GM19395 (cell line): ENCODE measurements at regions not wholly inside any gene's neighbourhood (a gene's known extent, or its start where the extent isn't known, plus 50 kb on each side); places are given as distances from the start of the nearest gene placed in this dataset.
"Not testable (repeated sequence)": the region's sequence is repeated elsewhere in the genome, so short reads cannot be mapped to it uniquely, and the experiment has no call there.

ENCODE experiments used
- ATAC-seq: cut with Tn5 transposase; IDR thresholded peaks from one replicate; pipeline ENCODE4 v1.9.1; 2021; ENCODE audit warnings: mild to moderate bottlenecking, moderate library complexity; ENCODE audit not compliant: unreplicated experiment

DNA sequence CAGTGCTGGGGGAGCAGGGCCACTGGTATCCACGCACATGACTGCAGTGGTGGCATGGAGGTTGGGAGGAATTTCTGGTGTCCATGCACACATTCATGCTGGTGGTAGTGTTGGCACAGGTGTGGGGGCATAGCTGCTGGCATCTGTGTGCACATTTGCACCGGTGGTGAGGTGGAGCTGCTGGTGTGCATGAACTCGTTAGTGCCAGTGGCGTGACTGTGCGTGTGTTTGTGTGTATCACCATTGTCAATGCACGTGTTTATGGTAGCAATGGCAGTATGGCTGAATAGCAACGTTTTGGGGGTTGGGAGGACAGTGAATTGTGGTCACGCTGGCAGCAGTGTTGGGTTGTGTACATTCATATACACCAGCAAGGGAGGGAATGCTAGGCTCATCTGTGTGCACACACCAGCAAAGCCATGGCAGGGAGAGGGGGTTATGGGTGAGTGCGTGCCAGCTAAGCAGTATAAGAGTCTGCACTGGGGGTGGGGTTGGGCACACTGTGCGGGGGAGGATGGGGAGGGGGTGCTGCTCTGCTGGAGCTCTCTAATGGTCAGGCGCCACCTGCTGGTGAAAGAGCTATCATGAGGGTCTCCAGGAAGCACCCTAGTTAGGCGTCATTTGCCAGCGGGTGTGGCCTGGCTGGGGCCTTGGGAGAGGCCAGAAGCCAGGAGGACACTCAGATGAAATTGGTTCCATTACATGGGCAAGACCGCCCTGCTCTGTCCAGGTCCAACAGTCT, 626.1 kb upstream of the ID4 start:
- no peak for ATAC-seq

DNA sequence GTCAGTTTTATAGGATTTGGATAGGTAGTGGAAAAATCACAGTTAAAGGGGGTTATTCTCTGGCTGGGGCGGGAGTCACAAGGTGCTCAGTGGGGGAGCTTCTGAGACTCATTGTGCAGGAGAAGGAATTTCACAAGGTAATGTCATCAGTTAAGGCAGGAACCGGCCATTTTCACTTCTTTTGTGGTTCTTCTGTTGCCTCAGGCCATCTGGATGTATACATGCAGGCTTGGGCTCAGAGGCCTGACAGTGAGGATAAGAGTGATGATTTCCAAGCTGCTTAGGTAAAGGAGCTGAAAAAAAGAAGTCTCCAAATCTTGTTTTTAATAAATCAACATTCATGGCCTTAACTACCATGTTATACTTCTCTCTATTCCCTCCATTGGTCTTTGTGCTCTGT, 622.9 kb upstream of the ID4 start:
- ATAC-seq = no peak

GRCh38 chr6:19219931-19220330, 617.2 kb upstream of the ID4 start:
- ATAC-seq = no peak

- ATAC-seq = no peak
Measured at GRCh38 chr6:19231878-19232561, 605.1 kb upstream of the ID4 start.

DNA sequence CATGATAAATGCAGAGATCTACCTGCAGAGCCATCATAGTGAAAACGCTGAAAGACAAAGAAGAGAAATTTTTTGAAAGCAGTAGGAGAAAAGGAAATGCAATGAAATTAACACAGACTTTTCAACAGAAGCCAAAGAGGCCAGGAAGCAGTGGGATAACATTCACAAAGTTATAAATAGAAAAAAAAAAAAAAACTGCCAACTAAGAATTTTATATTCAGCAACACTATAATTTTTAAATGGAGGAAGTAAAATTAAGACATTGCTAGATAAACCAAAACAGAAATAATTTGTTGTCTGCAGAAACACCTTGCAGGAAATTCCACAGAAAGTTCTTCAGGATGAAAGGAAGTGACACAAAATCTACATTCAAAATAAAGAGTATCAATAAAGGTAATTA, 591.5 kb upstream of the ID4 start:
- no peak for ATAC-seq

DNA sequence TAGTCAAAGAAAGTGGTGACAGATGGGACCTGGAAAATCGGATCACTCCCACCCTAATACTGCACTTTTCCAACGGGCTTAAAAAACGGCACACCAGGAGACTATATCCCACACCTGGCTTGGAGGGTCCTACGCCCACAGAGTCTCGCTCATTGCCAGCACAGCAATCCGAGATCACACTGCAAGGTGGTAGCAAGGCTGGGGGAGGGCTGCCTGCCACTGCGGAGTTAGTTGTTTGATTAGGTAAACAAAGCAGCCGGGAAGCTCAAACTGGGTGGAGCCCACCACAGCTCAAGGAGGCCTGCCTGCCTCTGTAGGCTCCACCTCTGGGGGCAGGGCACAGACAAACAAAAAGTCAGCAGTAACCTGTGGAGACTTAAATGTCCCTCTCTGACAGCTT, 590.0 kb upstream of the ID4 start:
- ATAC-seq = not testable (repeated sequence)

GRCh38 chr6:19256123-19256522, 581.0 kb upstream of the ID4 start:
- not testable (repeated sequence) for ATAC-seq

GRCh38 chr6:19261642-19262041, 575.5 kb upstream of the ID4 start:
- ATAC-seq = no peak

GRCh38 chr6:19268117-19268516, 569.1 kb upstream of the ID4 start:
- ATAC-seq = no peak

GRCh38 chr6:19268718-19269117, 568.5 kb upstream of the ID4 start:
- no peak for ATAC-seq

GRCh38 chr6:19269341-19269898, 567.8 kb upstream of the ID4 start:
- no peak for ATAC-seq

- no peak for ATAC-seq
Measured at GRCh38 chr6:19270616-19271015, 566.6 kb upstream of the ID4 start.

- ATAC-seq = no peak
Measured at GRCh38 chr6:19279273-19279684, 557.9 kb upstream of the ID4 start.

DNA sequence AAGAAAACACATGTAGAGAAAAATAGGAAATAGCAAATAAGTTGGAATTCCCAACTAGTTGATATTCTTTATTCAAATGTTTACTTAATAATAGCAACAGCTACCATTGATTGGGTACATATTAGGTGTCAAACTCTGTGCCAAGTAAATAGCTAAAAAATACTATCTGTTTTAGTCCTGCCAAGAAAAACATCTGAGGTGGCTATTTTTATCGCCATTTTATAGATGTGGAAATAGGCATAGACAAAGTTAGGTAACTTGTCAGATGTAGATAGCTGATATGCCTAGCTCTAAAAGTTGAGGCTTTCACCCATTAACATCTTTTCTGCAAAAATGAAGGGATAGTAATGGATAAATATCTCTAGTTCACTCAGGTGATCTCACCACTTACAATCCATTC, 549.2 kb upstream of the ID4 start:
- no peak for ATAC-seq

DNA sequence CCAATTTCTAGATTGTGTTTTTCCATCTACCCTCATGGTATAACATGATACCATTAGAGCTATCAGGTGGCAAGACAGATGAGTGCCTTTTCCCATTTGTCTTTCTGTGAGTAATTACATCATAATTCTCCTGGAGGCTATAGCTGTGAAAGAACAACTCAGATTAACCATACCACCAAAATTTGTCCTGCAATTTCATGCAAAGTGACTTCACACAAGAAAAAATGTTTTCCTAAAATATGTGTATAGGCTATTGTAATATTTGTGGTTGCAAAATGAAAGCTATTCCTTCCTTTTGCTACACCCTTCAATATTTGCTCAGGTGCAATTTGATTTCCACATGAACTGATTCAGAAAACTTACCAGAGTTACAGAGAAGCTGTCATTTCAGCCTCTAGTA, 547.7 kb upstream of the ID4 start:
- ATAC-seq = no peak

GRCh38 chr6:19297880-19298279, 539.3 kb upstream of the ID4 start:
- ATAC-seq = no peak

GRCh38 chr6:19298421-19298820, 538.7 kb upstream of the ID4 start:
- ATAC-seq = no peak

DNA sequence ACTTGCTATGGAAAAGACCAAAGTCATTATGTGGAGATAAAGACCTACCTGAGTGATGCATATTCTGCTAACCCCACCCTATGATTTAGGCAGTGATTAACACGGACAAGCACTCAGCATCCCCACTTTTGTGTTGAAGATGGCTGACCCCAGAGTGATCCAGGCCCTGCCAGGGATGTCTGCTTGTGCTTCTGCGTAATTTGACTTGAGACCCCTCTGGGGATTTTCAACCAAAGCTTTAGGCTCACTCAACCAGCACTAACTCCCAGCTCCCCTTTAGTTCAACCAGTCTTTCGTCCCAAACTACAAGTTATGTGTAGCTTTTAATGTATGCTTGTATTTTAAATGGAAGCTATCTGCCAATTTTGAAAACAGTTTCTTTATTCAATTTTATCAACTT, 538.0 kb upstream of the ID4 start:
- no peak for ATAC-seq

GRCh38 chr6:19301980-19302379, 535.2 kb upstream of the ID4 start:
- no peak for ATAC-seq

DNA sequence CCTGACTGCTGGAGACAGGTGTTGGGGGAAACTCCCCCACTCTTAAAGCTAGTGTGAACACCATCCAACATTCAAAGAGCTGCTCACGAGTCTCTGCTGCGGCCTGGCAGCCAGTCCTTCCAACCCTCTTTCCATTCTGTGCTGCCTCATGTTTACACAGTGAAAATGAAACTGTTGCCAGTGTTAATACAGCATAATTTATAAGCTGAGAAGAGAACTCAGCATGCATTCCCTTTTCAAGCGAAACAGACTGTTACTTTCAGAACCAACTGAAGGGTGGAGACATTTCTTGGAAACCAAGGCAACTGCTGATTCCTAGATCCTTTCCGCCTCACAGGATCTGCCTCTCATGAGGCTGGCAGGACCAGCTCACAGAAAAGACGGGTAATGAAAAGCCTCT, 533.8 kb upstream of the ID4 start:
- ATAC-seq = no peak

- ATAC-seq = no peak
Measured at GRCh38 chr6:19309661-19310060, 527.5 kb upstream of the ID4 start.

GRCh38 chr6:19311786-19312185, 525.4 kb upstream of the ID4 start:
- no peak for ATAC-seq
